Loucy (cell line): ENCODE measurements at regions not wholly inside any gene's neighbourhood (a gene's known extent, or its start where the extent isn't known, plus 50 kb on each side); places are given as distances from the start of the nearest gene placed in this dataset.

Source experiments
- EZH2phosphoT487 ChIP-seq: fragments of 200-600 bp; IDR thresholded peaks from 2 replicates; pipeline ENCODE4 v1.6.1; 2018; ENCODE audit warnings: antibody characterized with exemption, mild to moderate bottlenecking, moderate library complexity, borderline replicate concordance
- TF ChIP-seq, protein P1 (sequence below): fragments of 200-600 bp; sonication (generic); conservative IDR thresholded peaks from 2 replicates; pipeline ENCODE4 v1.5.1; 2014; ENCODE audit warnings: mild to moderate bottlenecking, antibody characterized with exemption, low read length

DNA sequence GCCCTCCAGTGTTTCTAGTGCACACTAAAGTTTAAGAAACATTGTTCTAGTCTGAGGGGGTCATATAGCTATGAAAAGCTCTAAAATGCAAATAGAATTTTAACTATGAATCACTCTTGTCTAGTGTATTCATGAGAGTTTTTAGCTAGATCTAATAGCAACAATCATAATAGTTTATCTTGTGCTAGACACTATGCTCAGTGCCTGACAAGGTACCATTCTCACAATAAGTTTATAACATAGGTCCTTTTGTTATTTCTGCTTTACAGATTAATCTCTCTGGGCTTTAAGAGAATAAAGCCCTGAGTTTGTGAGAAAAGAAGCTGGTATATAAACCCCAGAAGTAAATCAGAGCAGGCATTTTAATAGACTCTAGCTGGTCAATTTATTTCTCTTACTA, 2120.7 kb downstream of the MAT2B start:
- TF ChIP-seq, protein P1, sequence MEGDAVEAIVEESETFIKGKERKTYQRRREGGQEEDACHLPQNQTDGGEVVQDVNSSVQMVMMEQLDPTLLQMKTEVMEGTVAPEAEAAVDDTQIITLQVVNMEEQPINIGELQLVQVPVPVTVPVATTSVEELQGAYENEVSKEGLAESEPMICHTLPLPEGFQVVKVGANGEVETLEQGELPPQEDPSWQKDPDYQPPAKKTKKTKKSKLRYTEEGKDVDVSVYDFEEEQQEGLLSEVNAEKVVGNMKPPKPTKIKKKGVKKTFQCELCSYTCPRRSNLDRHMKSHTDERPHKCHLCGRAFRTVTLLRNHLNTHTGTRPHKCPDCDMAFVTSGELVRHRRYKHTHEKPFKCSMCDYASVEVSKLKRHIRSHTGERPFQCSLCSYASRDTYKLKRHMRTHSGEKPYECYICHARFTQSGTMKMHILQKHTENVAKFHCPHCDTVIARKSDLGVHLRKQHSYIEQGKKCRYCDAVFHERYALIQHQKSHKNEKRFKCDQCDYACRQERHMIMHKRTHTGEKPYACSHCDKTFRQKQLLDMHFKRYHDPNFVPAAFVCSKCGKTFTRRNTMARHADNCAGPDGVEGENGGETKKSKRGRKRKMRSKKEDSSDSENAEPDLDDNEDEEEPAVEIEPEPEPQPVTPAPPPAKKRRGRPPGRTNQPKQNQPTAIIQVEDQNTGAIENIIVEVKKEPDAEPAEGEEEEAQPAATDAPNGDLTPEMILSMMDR: no peak
- TF ChIP-seq EZH2phosphoT487: no peak
